DMS79 (cell line): ENCODE measurements at regions not wholly inside any gene's neighbourhood (a gene's known extent, or its start where the extent isn't known, plus 50 kb on each side); places are given as distances from the start of the nearest gene placed in this dataset.

ENCODE experiments used
- DNase-seq: peaks from one replicate; lab custom pipeline; 2025; lab: John Stamatoyannopoulos, UW

GRCh38 chr10:10125676-10126075, 892.0 kb upstream of the CELF2 start:
- no peak for DNase-seq

- no peak for DNase-seq
Observed at GRCh38 chr10:10126218-10126617, 891.5 kb upstream of the CELF2 start.

GRCh38 chr10:10128387-10128786, 889.3 kb upstream of the CELF2 start:
- DNase-seq = no peak

GRCh38 chr10:10130686-10131085, 887.0 kb upstream of the CELF2 start:
- DNase-seq = no peak

- no peak for DNase-seq
Observed at GRCh38 chr10:10132009-10132408, 885.7 kb upstream of the CELF2 start.

GRCh38 chr10:10133281-10133680, 884.4 kb upstream of the CELF2 start:
- DNase-seq = no peak

GRCh38 chr10:10138685-10139084, 879.0 kb upstream of the CELF2 start:
- DNase-seq = no peak

- DNase-seq = no peak
Observed at GRCh38 chr10:10141782-10142382, 875.8 kb upstream of the CELF2 start.

- no peak for DNase-seq
Observed at GRCh38 chr10:10146604-10147003, 871.1 kb upstream of the CELF2 start.

- no peak for DNase-seq
Observed at GRCh38 chr10:10149899-10150298, 867.8 kb upstream of the CELF2 start.

- no peak for DNase-seq
Observed at GRCh38 chr10:10156917-10157600, 860.6 kb upstream of the CELF2 start.

GRCh38 chr10:10160821-10161312, 856.8 kb upstream of the CELF2 start:
- no peak for DNase-seq

- DNase-seq = no peak
Observed at GRCh38 chr10:10164848-10165247, 852.8 kb upstream of the CELF2 start.

GRCh38 chr10:10165415-10165814, 852.3 kb upstream of the CELF2 start:
- no peak for DNase-seq

GRCh38 chr10:10178476-10178875, 839.2 kb upstream of the CELF2 start:
- DNase-seq = no peak

- DNase-seq = no peak
Observed at GRCh38 chr10:10193848-10194247, 823.8 kb upstream of the CELF2 start.

GRCh38 chr10:10196701-10197100, 821.0 kb upstream of the CELF2 start:
- DNase-seq = no peak

- no peak for DNase-seq
Observed at GRCh38 chr10:10197423-10197822, 820.2 kb upstream of the CELF2 start.

- no peak for DNase-seq
Observed at GRCh38 chr10:10198363-10198762, 819.3 kb upstream of the CELF2 start.

- DNase-seq = no peak
Observed at GRCh38 chr10:10204415-10204814, 813.3 kb upstream of the CELF2 start.

GRCh38 chr10:10205906-10206305, 811.8 kb upstream of the CELF2 start:
- no peak for DNase-seq

GRCh38 chr10:10207538-10207937, 810.1 kb upstream of the CELF2 start:
- DNase-seq = no peak

- DNase-seq = no peak
Observed at GRCh38 chr10:10208196-10208595, 809.5 kb upstream of the CELF2 start.

GRCh38 chr10:10209167-10209566, 808.5 kb upstream of the CELF2 start:
- no peak for DNase-seq
